Endothelial cell of umbilical vein (primary cell): ENCODE measurements at regions not wholly inside any gene's neighbourhood (a gene's known extent, or its start where the extent isn't known, plus 50 kb on each side); places are given as distances from the start of the nearest gene placed in this dataset.

Source experiments
- BruUV-seq: library from RNA; stranded (reverse); fragments of 400-500 nt; replicated peaks from 2 replicates; lab custom pipeline; 2021; lab: Mats Ljungman, UMichigan
- CTCF ChIA-PET: fragments of 300-600, 350-600 bp; sonication (Branson Sonifier 250); formaldehyde crosslinking; loops from one replicate; lab custom pipeline; 2021; ENCODE audit warnings: antibody characterized with exemption, inconsistent platforms; lab: Charles Lee
- POLR2A ChIA-PET: fragments of 300-600, 350-600 bp; sonication (Branson Sonifier 250); formaldehyde crosslinking; loops from one replicate; lab custom pipeline; 2021; ENCODE audit warnings: antibody characterized with exemption, inconsistent platforms; lab: Charles Lee
- DNase-seq: peaks from one replicate; pipeline ENCODE4 v3.0.0-alpha.2; 2011; ENCODE audit warnings: low read depth, low spot score
- FAIRE-seq: peaks from 2 replicates; lab custom pipeline; 2011; peaks lifted over from hg19 to GRCh38; lab: Jason Lieb, UNC
- H2AFZ ChIP-seq: 2 replicates; pipeline ENCODE4 v1.6.0; 2012; ENCODE audit warnings: low read depth, low read length, control low read depth, inconsistent platforms
- H3K27ac ChIP-seq: 2 replicates; pipeline ENCODE4 v1.5.1; 2011; ENCODE audit warnings: low read depth, mild to moderate bottlenecking, control low read depth, low read length, moderate library complexity; ENCODE audit not compliant: insufficient read depth
- H3K27me3 ChIP-seq, 2 experiments: 2 replicates each; pipeline versions ENCODE4 v1.6.0 to v1.6.1; 2011; ENCODE audit warnings: low read length in 2 of 2, mixed read lengths in 1 of 2; ENCODE audit not compliant: control insufficient read depth in 2 of 2, insufficient read depth in 2 of 2
- H3K36me3 ChIP-seq, 2 experiments: 2 replicates in 1 of 2; 3 replicates in 1 of 2; pipeline ENCODE4 v1.5.1; 2011; ENCODE audit warnings: low read length in 2 of 2, mild to moderate bottlenecking in 1 of 2, moderate library complexity in 1 of 2; ENCODE audit not compliant: control insufficient read depth in 2 of 2, insufficient read depth in 2 of 2; ENCODE audit errors: extremely low read depth in 1 of 2
- H3K4me1 ChIP-seq: 3 replicates; pipeline ENCODE4 v1.5.1; 2011; ENCODE audit warnings: mild to moderate bottlenecking, low read length; ENCODE audit not compliant: control insufficient read depth, insufficient read depth; ENCODE audit errors: extremely low read depth
- H3K4me2 ChIP-seq: 2 replicates; pipeline ENCODE4 v1.6.1; 2011; ENCODE audit warnings: low read length, control low read depth, mixed read lengths; ENCODE audit not compliant: insufficient read depth
- H3K4me3 ChIP-seq, 3 experiments: fragments of 200-600 bp in 1 of 3; sonication (generic), shearing (Covaris generic) in 1 of 3; replicated peaks in 1 of 3; 2 replicates each; pipeline ENCODE4 v1.5.1; 2011 to 2016; ENCODE audit warnings: control low read depth in 3 of 3, low read length in 3 of 3, mild to moderate bottlenecking in 2 of 3, inconsistent platforms in 1 of 3, low read depth in 1 of 3, moderate library complexity in 1 of 3; ENCODE audit not compliant: insufficient read depth in 1 of 3
- H3K79me2 ChIP-seq: 2 replicates; pipeline ENCODE4 v1.6.0; 2012; ENCODE audit warnings: low read length, inconsistent platforms; ENCODE audit not compliant: control insufficient read depth, insufficient read depth
- H3K9ac ChIP-seq: replicated peaks from 2 replicates; pipeline ENCODE3; 2011; ENCODE audit warnings: low read length, control low read depth; ENCODE audit not compliant: insufficient read depth; ENCODE audit errors: extremely low read depth
- H3K9me1 ChIP-seq: replicated peaks from 3 replicates; pipeline ENCODE4 v1.6.0; 2011; ENCODE audit warnings: mild to moderate bottlenecking, low read length; ENCODE audit not compliant: control insufficient read depth, insufficient read depth; ENCODE audit errors: extremely low read depth
- H3K9me3 ChIP-seq: replicated peaks from 2 replicates; pipeline ENCODE4 v1.5.1; 2012; ENCODE audit warnings: low read length, inconsistent platforms; ENCODE audit not compliant: control insufficient read depth, insufficient read depth
- H4K20me1 ChIP-seq: replicated peaks from 2 replicates; pipeline ENCODE3; 2011; ENCODE audit warnings: mild to moderate bottlenecking, low read length; ENCODE audit not compliant: control insufficient read depth, insufficient read depth; ENCODE audit errors: extremely low read depth
- CTCF ChIP-seq, 2 donors: IDR thresholded peaks; 1 replicate in 1 of 2; 2 replicates in 1 of 2; pipeline ENCODE4 v1.5.1; 2011; ENCODE audit warnings: low read length in 2 of 2, mild to moderate bottlenecking in 2 of 2, moderate library complexity in 2 of 2, control low read depth in 1 of 2, inconsistent platforms in 1 of 2, low read depth in 1 of 2; ENCODE audit not compliant: insufficient read depth in 1 of 2; ENCODE audit errors: extremely low read depth in 1 of 2
- EZH2 ChIP-seq: IDR thresholded peaks from 2 replicates; pipeline ENCODE4 v1.6.1; 2012; ENCODE audit warnings: borderline replicate concordance, low read depth, mild to moderate bottlenecking, moderate library complexity, low read length, inconsistent platforms; ENCODE audit not compliant: severe bottlenecking
- FOS ChIP-seq: IDR thresholded peaks from 2 replicates; pipeline ENCODE4 v1.6.1; 2011; ENCODE audit warnings: mild to moderate bottlenecking, low read length, moderate library complexity, borderline replicate concordance; ENCODE audit not compliant: insufficient read depth
- GATA2 ChIP-seq: IDR thresholded peaks from 2 replicates; pipeline ENCODE4 v1.7.0; 2011; ENCODE audit warnings: low read depth, mild to moderate bottlenecking, moderate library complexity, mixed read lengths, low read length; ENCODE audit not compliant: insufficient read length, insufficient read depth
- JUN ChIP-seq: IDR thresholded peaks from 2 replicates; pipeline ENCODE4 v1.6.1; 2011; ENCODE audit warnings: borderline replicate concordance, low read depth; ENCODE audit not compliant: insufficient read length, insufficient read depth
- MAX ChIP-seq: IDR thresholded peaks from 2 replicates; pipeline ENCODE4 v1.6.1; 2011; ENCODE audit not compliant: insufficient read depth, insufficient read length
- MYC ChIP-seq: IDR thresholded peaks from one replicate; pipeline ENCODE4 v1.6.1; 2011; ENCODE audit warnings: mild to moderate bottlenecking, low read depth, low read length
- POLR2A ChIP-seq: IDR thresholded peaks from 2 replicates; pipeline ENCODE4 v1.6.1; 2012; ENCODE audit warnings: low read depth, mild to moderate bottlenecking, control low read depth, low read length
- POLR2AphosphoS5 ChIP-seq: IDR thresholded peaks from 2 replicates; pipeline ENCODE4 v1.6.1; 2012; ENCODE audit warnings: low read depth, mild to moderate bottlenecking, control low read depth, low read length, moderate library complexity; ENCODE audit not compliant: insufficient read depth
- dilution Hi-C: fragments of 300-500 bp; cut with MboI; formaldehyde crosslinking; loops from one replicate; pipeline ENCODE4 v1.15.0; 2019; ENCODE audit warnings: low sequenced_read_pairs; ENCODE audit not compliant: extremely low pct_ligation_motif_present
- intact Hi-C: fragments of 100-400 bp; cut with micrococcal nuclease; formaldehyde crosslinking; loops from one replicate; pipeline ENCODE4 v1.10.0; 2022

- ChIA-PET POLR2A (no interaction called here), CTCF (no interaction called here)
- BruUV-seq = no TSS peak
- TF ChIP-seq CTCF (IDR thresholded peaks at IDR 0.05; ENCODE audit: extremely low read depth in 1 of 2, insufficient read depth in 1 of 2, low read depth in 1 of 2, low read length in 2 of 2) (no peak), MAX (no peak), MYC (no peak), POLR2A (no peak), JUN (no peak), POLR2AphosphoS5 (no peak), FOS (no peak), GATA2 (no peak), EZH2 (no peak)
- H4K20me1 ChIP-seq = no peaks in the 10 kb centered on the region
- no peak overlapping the region for H3K4me2 ChIP-seq
- no peak overlapping the region for H2AFZ ChIP-seq
- no peaks in the 10 kb centered on the region for H3K79me2 ChIP-seq
- no peaks in the 10 kb centered on the region for H3K4me1 ChIP-seq
- no peak overlapping the region for H3K27ac ChIP-seq
- no peak overlapping the region for H3K4me3 ChIP-seq
- intact Hi-C loops (no loop called here), dilution Hi-C loops (no loop called here)
- H3K9me1 ChIP-seq = no peaks in the 10 kb centered on the region
- H3K27me3 ChIP-seq = no peaks in the 10 kb centered on the region
- no peak for FAIRE-seq
- H3K9ac ChIP-seq = no peak overlapping the region
- no peaks in the 10 kb centered on the region for H3K36me3 ChIP-seq
- DNase-seq = no peak
- H3K9me3 ChIP-seq = no peaks in the 10 kb centered on the region
These were observed 180.5 kb downstream of the SOD2 start for GRCh38 chr6:159512571-159512970.
